NCI-H345 treated with DMSO at 0.1 percent for 48 hours (cell line): ENCODE measurements at regions not wholly inside any gene's neighbourhood (a gene's known extent, or its start where the extent isn't known, plus 50 kb on each side); places are given as distances from the start of the nearest gene placed in this dataset.

Source experiments
- DNase-seq: peaks from one replicate; lab custom pipeline; 2025; ENCODE audit not compliant: unreplicated experiment; lab: John Stamatoyannopoulos, UW

GRCh38 chr7:21140622-21141021, 287.3 kb upstream of the SP4 start:
- DNase-seq = no peak

GRCh38 chr7:21141476-21141875, 286.4 kb upstream of the SP4 start:
- no peak for DNase-seq

DNA sequence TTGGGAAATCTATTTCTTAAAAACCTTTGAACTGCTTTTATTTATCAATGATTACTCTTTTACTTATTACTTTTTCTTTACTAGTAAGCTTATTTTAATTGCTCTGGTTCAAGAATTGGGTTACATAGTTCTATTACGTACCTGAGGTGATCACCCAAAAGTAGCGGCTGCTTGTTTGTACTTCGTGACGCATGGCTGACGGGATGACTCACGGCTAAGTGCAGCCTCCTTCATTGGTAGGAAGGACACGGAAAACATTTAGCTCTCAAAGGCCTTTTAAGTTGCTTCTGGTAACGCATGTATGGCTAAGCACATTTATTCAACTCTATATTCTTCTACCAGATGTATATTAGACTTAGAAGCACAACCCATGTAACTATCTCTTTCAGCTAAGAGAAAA, 285.8 kb upstream of the SP4 start:
- DNase-seq = no peak

DNA sequence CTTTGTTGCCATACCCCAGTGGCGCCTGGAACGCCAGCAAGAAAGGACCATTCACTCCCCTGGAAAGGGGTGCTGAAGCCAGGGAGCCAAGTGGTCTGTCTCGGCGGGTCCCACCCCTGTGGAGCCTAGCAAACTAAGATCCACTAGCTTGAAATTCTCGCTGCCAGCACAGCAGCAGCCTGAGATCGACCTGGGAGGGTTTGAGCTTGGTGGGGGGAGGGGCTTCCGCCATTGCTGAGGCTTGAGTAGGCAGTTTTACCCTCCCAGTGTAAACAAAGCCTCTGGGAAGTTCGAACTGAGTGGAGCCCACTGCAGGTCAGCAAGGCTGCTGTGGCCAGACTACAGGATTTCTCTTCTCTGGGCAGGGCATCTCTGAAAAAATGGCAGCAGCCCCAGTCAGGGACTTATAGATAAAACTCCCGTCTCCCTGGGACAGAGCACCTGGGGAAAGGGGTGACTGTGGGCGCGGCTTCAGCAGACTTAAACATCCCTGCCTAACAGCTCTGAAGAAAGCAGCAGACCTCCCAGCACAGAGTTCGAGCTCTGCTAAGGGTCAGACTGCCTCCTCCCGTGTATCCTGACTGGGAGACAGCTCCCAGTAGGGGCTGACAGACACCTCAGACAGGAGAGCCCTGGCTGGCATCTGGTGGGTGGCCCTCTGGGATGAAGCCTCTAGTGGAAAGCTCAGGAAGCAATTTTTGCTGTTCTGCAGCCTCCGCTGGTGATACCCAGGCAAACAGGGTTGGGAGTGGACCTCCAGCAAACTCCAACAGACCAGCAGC, 281.1 kb upstream of the SP4 start:
- no peak for DNase-seq

DNA sequence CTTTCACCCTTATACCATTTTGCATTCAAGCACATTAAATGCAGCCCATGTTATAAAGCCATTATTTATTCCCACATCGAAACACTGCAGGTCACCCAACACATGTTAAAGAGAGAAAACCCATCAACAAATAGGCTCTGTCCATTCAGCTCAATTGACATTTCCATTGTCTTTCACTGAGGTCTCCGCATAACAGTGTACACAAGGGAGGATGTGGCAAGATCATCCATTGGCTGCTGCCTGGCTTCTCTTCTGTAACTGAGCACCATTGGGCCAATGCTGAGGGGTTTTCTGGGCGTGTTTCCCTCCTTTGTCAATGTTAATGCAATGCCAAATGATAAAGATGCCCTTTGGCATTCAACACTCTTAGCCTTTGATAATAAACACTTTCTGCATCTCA, 278.1 kb upstream of the SP4 start:
- peak; percentile 85 for DNase-seq

DNA sequence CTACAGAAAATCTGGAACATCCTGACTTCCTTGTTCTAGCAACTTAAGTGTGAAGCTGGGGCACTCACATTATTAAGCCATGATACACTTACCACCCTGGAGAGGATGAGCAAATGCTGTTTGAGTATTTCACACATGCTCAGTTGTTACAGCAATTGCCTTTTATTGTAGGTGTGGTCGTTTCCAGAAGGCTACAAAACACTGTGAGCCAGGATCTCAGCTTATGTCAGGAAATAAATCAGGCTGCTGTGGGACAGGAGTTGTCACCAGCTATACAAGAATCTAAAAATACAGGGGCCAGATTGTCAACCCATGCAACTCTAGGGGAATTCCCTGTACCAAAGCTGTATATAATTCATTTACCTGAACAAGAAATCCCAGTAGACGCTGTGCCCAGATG, 273.3 kb upstream of the SP4 start:
- DNase-seq = no peak

DNA sequence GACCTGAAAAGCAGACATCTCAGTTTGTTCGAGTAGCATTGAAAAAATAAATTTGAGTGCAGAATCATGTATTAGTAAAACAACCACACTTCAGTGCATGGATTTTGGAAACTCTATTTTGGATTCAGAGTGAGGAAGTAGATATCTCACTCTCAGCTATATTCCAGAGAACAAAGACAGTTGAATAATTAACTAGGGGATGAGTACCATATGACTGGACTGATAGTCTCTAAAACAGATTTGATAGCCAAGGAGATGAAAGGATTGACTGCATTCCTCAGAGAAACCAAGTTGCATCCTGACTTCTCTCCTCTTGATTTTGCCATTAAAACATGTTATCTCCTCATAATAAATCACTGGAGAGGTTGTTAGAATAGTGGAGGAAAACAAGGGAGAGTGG, 268.4 kb upstream of the SP4 start:
- DNase-seq = no peak

GRCh38 chr7:21160401-21160800, 267.5 kb upstream of the SP4 start:
- peak; percentile 36 for DNase-seq

GRCh38 chr7:21167942-21168341, 259.9 kb upstream of the SP4 start:
- DNase-seq = no peak

DNA sequence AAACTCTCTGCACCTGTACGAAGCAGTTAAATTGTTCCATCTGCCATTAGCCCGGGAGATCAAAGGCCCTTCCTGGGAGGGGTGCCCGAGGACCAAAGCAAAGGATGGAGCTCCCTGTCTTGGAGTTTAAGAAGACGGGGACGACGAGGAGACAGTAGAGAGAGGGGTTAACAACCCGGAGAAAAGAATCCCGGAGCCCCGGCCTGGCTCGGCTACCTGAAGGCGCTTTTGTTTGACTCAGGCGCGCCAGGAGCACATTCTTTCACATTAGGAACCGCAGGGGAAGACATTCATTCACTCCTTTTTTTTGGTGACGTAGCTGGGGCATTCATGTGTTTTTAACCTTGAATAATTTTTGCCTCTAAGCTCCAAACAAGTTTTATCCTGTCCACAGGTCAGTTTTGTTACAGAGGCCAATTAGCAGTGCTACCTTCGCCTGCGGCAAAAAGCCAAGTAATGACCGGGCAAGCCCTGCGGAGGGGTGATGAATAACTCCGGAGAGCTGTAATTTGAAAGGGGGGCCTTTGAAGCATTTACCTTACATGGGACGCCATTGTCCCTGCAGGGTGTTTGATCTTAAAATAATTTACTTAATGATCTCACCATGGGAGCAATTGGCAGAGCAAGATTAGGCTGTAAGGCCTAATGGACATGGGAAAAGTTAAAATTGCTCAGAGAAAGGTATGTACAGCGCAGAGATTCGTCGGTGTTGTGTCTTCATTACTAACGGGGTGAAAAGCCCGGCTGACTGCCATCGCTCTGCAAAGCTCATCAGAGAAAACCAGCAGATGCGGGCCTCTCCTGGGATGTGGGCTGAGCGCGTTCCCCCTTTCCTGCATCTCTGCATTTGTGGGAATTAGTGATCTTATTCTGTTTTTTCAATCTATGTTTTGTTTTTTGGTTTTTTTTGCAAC, 258.0 kb upstream of the SP4 start:
- DNase-seq = no peak

DNA sequence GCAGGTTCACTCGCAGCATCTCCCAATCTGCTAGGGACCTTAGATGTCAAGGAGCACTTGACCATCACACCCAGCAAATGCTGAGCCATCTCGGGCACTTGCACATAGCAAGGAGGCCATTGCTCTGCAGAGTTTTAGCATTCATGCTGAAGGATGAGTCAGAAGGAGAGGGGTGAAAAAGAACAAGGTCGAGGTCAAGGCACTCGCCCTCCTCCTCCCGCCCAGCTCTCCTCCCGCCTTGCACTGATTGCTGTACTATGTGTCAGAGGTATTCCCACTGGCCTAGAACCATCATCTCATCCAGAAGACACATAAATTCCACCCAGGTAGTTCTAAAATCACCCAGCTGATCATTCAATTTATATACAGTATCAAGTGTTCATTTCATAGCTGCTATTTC, 255.1 kb upstream of the SP4 start:
- DNase-seq = no peak

- no peak for DNase-seq
These were observed 254.4 kb upstream of the SP4 start for GRCh38 chr7:21173436-21173835.

GRCh38 chr7:21175714-21176113, 252.2 kb upstream of the SP4 start:
- DNase-seq = no peak

DNA sequence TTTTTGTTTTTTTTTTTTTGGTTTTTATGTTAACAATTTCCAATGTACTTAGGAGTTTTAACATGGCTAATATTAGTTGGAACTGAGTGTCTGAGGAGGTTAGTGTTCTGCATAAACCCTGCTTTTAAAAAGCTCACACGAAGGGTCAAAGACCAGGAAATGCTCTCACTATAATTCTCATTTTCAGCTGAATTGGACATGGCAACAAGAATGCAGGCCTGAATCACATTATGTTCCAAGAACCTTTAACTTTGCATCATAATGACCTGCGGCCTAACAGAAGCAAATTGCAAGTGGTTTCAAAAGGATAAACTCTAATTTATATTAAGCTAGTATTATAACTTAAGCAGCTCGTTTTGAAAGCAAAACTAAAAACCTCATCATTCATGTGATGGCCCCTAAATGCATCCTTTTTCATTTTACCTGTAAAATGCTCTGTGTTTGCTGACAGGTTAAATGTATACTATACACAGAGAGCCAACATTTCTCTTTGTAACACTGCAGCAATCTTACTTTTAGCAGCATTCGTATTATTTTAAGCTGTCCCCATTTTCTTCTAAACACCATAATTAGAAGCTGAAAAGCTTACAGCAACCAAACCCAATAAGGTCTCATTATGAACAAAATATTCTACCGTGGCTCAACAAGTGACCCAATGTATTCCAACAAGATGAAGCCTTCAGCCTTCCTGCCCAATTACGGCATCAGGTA, 242.8 kb upstream of the SP4 start:
- no peak for DNase-seq

DNA sequence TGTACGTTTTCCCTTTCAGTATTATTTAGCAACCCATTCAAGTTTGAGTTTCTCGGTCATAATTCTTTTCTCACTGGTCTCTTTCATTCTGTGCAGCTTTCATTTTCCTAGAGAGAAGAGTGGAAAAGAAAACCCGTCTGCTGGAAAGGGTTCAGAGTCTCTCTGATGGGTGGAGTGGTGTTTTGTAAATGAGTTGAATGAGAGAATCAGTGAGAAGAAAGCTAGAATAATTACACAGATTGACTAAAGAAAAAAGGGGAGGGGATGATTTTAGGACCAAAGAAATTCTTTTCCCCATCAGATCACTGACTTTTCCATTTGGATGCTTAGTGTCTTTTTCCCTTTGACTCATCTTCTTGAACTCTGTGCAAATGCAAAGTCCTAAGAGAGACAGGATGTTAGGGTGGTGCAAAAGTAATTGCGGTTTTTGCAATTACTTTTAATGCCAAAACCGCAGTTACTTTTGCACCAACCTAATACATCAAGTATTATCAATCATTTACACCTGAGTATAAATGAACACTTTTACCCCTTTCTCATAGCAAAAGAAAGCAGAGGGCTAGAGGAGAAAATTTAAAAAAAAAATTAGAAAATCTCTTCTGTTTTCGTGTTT, 242.1 kb upstream of the SP4 start:
- DNase-seq = no peak

DNA sequence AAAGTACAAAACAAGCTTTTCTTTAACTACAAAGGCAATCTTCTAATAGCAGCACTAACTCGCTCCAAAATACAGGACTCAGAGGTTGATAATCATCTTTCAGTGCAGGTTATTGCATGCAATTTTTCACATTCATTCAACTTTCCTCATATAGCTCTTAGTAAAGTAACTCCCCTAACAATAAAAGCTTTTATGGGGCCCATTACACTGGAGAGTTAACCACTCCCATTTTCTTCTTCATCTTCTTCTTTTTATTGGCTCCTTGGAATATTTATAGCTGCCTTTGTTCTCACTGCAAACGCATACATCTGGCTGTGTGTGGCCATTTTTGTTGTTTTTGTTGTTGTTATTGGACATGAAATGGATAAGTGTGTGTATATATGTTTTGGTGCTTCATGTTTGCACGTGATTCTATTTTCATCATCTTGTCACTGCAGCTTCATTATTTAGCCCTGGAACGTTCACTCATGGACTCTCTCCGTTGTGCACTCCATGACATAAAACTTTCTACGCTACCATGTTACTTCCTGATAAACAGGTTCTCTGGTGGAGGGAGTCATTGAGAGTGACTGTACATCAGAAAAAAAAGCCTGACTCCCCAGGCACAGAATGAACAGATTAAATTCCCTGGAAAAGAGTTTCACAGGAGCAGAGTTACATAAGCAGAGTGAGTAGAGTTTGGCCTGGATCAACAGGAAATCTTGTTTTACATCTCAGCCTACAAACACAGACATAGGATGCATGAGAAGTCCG, 236.4 kb upstream of the SP4 start:
- DNase-seq = no peak

GRCh38 chr7:21192657-21193056, 235.2 kb upstream of the SP4 start:
- DNase-seq = no peak

DNA sequence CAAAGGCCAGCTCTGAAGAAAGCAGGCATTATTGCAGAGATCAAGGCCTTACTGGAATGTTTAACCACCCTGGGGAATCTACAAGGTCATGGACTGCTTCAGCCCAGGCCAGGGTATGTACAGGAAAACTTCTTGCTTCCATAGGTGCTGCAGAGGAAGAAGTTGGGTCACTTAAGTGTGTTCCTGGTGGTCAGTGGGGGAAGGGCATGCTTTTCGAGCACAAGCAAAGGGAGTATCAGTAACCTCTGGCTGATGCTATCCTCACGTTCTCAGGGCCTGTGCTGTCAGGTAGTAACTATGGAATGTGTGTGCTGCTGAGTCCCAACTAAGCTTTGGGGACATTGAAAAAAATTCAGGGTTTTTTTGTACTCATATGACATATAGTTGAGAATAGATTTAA, 234.0 kb upstream of the SP4 start:
- no peak for DNase-seq

DNA sequence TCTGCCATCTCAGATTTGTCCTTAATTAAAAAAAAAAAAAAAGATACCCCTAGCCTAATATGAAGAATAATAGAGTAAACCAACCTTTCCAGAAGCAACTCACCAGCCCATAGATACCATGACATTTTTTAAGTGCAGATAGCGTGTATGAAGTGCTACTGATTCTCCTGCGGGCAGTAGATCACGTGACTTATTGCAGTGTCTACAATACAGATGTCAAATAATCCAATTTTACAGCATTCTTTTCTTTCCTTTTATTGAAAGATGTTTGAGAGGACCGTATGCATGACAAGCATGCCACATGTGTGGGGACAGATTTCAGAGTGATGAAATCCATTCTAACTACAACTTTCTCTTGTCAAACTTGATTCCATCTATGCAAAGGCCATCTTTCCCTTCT, 232.9 kb upstream of the SP4 start:
- DNase-seq = no peak

DNA sequence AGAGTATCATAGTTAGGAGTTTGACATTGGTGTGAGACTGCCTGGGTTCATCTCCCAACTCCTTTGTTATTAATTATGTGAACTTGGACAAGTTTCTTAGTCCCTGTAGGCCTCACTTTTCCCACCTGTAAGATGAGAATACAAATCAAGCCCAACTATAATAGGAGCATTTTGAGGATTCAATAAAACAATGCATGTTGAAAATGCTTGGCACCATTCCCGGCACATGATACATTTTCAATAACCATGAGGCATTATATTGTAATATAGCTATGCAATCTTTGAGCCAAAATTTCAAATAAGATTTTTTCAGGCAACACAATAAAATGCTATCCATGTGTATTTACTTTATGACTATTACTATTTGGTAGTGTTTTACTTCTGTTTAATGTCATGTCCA, 229.0 kb upstream of the SP4 start:
- no peak for DNase-seq

GRCh38 chr7:21200503-21200902, 227.4 kb upstream of the SP4 start:
- no peak for DNase-seq
